ENCODE measurements at regions not wholly inside any gene's neighbourhood (a gene's known extent, or its start where the extent isn't known, plus 50 kb on each side); places are given as distances from the start of the nearest gene placed in this dataset.

GRCh38 chr2:136693966-136694365 is 71.4 kb upstream of the THSD7B start:
- TF ChIP-seq EP300 (IDR thresholded peaks at IDR 0.05) = no peak
- no peak for TF ChIP-seq CTCF (IDR thresholded peaks at IDR 0.05)

All from tibial nerve (tissue), 4 donors.